ENCODE measurements at regions not wholly inside any gene's neighbourhood (a gene's known extent, or its start where the extent isn't known, plus 50 kb on each side); places are given as distances from the start of the nearest gene placed in this dataset.

DNA sequence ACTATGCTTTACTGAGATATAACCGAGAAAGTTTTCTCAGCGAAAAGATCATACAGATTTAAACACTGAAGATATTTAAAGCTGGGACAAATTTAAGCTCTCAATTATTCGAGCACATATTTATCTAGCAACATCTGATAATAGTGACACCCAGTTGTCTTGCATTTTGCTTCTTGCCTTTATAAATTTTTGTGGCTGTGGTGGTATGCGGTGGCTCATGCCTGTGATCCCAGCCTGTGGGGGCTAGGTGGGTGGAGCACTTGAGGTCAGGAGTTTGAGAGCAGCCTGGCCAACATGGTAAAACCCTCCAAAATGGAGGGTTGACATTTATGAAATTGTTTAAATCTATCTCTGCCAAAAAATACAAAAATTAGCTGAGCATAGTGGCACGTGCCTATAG lies 312.2 kb downstream of the SPATA17 start:
- no peak for TF ChIP-seq POLR2A (IDR thresholded peaks at IDR 0.05)
- TF ChIP-seq, protein P1, sequence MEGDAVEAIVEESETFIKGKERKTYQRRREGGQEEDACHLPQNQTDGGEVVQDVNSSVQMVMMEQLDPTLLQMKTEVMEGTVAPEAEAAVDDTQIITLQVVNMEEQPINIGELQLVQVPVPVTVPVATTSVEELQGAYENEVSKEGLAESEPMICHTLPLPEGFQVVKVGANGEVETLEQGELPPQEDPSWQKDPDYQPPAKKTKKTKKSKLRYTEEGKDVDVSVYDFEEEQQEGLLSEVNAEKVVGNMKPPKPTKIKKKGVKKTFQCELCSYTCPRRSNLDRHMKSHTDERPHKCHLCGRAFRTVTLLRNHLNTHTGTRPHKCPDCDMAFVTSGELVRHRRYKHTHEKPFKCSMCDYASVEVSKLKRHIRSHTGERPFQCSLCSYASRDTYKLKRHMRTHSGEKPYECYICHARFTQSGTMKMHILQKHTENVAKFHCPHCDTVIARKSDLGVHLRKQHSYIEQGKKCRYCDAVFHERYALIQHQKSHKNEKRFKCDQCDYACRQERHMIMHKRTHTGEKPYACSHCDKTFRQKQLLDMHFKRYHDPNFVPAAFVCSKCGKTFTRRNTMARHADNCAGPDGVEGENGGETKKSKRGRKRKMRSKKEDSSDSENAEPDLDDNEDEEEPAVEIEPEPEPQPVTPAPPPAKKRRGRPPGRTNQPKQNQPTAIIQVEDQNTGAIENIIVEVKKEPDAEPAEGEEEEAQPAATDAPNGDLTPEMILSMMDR (IDR thresholded peaks at IDR 0.05) = no peak
